HL-60 (cell line): ENCODE measurements at regions not wholly inside any gene's neighbourhood (a gene's known extent, or its start where the extent isn't known, plus 50 kb on each side); places are given as distances from the start of the nearest gene placed in this dataset.

ENCODE experiments used
- DNase-seq, 2 experiments: peaks; one replicate each; pipeline ENCODE4 v3.0.0-alpha.2; 2010 to 2020; ENCODE audit warnings: low read depth in 1 of 2, low spot score in 1 of 2
- H3K27ac ChIP-seq: fragments of 250-450 bp; sonication (Bioruptor Pico); replicated peaks from 2 replicates; pipeline ENCODE4 v1.5.1; 2020; ENCODE audit warnings: mild to moderate bottlenecking, moderate library complexity
- H3K27me3 ChIP-seq: fragments of 250-450 bp; sonication (Bioruptor Pico); 2 replicates; pipeline ENCODE4 v1.5.1; 2021; ENCODE audit warnings: mild to moderate bottlenecking, moderate library complexity; ENCODE audit not compliant: insufficient read depth, poor library complexity, severe bottlenecking
- H3K4me3 ChIP-seq: replicated peaks from 2 replicates; pipeline ENCODE4 v1.5.1; 2011; ENCODE audit warnings: mild to moderate bottlenecking, control low read depth, low read length; ENCODE audit not compliant: insufficient read depth
- CTCF ChIP-seq: IDR thresholded peaks from one replicate; pipeline ENCODE4 v1.5.1; 2011; ENCODE audit warnings: low read length, control low read depth, inconsistent platforms; ENCODE audit not compliant: insufficient read depth
- GABPA ChIP-seq: IDR thresholded peaks from 2 replicates; pipeline ENCODE4 v1.6.1; 2012; ENCODE audit warnings: low read depth
- POLR2AphosphoS5 ChIP-seq: IDR thresholded peaks from 2 replicates; pipeline ENCODE4 v1.6.1; 2012; ENCODE audit warnings: low read depth
- SPI1 ChIP-seq: IDR thresholded peaks from 2 replicates; pipeline ENCODE4 v1.6.1; 2012; ENCODE audit warnings: low read depth, mild to moderate bottlenecking, borderline replicate concordance
- TF ChIP-seq, protein P1 (sequence below): IDR thresholded peaks from 2 replicates; pipeline ENCODE4 v1.6.1; 2012; ENCODE audit warnings: low read depth; ENCODE audit not compliant: insufficient replicate concordance

DNA sequence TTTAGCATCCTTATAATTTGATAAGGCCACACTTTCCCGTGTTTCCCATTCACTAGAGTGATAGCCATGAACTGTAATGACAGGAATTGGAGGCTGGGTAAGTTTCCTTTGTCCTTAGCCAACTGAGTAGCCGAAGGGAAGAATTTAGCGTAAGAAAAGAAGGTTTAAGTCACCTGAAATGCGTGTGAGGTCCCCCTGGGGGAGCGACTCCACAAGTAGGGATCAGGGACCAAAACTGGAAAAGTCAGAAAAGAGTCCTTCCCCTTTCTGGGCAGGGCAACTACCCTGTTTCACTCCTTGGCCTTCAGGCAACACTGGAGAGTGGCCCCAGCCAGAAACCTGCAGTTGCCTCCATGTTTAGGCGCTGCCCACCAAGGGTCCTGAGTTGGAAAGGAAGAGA lies 81.6 kb upstream of the MED14 start:
- TF ChIP-seq CTCF: no peak
- H3K27ac ChIP-seq: no peak overlapping the region
- no peak overlapping the region for H3K4me3 ChIP-seq
- no peak for DNase-seq
- no peaks in the 10 kb centered on the region for H3K27me3 ChIP-seq

DNA sequence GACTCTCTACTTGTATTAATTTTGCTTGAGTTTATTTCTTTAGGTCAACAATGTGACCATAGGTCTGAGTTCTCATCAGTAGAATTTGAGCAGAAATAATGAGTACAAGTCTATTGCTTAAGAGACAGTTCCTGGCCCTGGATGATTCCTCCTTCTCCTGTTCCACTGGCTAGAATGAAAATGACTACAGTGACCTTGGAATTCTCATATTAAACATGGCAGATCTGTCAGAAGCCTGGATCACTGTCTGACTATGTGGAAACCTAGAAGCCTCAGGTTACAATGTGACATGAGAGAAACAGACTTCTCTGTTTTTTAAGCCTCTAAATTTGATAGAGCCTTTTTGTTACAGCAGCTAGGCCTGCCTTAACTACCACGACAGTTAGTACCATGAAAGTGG lies 82.9 kb upstream of the MED14 start:
- H3K27me3 ChIP-seq: no peaks in the 10 kb centered on the region
- DNase-seq: no peak
- no peak overlapping the region for H3K4me3 ChIP-seq
- TF ChIP-seq POLR2AphosphoS5 (no peak), CTCF (no peak), SPI1 (no peak), GABPA (no peak)
- TF ChIP-seq, protein P1, sequence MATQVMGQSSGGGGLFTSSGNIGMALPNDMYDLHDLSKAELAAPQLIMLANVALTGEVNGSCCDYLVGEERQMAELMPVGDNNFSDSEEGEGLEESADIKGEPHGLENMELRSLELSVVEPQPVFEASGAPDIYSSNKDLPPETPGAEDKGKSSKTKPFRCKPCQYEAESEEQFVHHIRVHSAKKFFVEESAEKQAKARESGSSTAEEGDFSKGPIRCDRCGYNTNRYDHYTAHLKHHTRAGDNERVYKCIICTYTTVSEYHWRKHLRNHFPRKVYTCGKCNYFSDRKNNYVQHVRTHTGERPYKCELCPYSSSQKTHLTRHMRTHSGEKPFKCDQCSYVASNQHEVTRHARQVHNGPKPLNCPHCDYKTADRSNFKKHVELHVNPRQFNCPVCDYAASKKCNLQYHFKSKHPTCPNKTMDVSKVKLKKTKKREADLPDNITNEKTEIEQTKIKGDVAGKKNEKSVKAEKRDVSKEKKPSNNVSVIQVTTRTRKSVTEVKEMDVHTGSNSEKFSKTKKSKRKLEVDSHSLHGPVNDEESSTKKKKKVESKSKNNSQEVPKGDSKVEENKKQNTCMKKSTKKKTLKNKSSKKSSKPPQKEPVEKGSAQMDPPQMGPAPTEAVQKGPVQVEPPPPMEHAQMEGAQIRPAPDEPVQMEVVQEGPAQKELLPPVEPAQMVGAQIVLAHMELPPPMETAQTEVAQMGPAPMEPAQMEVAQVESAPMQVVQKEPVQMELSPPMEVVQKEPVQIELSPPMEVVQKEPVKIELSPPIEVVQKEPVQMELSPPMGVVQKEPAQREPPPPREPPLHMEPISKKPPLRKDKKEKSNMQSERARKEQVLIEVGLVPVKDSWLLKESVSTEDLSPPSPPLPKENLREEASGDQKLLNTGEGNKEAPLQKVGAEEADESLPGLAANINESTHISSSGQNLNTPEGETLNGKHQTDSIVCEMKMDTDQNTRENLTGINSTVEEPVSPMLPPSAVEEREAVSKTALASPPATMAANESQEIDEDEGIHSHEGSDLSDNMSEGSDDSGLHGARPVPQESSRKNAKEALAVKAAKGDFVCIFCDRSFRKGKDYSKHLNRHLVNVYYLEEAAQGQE: no peak
- no peak overlapping the region for H3K27ac ChIP-seq

DNA sequence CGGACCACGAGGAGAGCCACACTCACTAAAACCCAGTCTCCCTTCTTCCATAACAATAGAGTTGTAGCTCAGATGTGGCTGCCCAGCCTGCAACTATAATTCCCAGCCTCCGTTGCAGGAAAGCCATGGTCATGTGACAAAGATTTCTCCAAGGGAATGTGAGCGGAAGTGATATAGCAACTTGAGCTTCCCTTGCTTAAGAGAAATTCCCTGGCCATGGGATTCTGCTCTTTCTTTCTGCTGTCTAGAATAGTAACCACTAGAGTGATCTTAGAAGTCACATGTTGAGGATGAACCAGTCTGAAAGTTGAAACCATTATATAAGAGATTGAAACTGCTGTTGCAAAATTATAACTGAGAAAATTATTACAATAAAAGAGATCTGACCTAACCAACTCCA lies 86.4 kb upstream of the MED14 start:
- TF ChIP-seq SPI1 (no peak), GABPA (no peak), CTCF (no peak), POLR2AphosphoS5 (no peak)
- TF ChIP-seq, protein P1: no peak
- no peak overlapping the region for H3K27ac ChIP-seq
- no peak overlapping the region for H3K4me3 ChIP-seq
- no peak for DNase-seq
- no peaks in the 10 kb centered on the region for H3K27me3 ChIP-seq

GRCh38 chrX:40827331-40827730 lies 92.0 kb upstream of the MED14 start:
- no peak overlapping the region for H3K27ac ChIP-seq
- TF ChIP-seq GABPA (no peak), CTCF (no peak), POLR2AphosphoS5 (no peak), SPI1 (no peak)
- TF ChIP-seq, protein P1: no peak
- no peaks in the 10 kb centered on the region for H3K27me3 ChIP-seq

More at GRCh38 chrX:40827331-40827730, 92.0 kb upstream of the MED14 start:
- H3K4me3 ChIP-seq: no peak overlapping the region
- DNase-seq: no peak
